GM12892 (cell line): ENCODE measurements at regions not wholly inside any gene's neighbourhood (a gene's known extent, or its start where the extent isn't known, plus 50 kb on each side); places are given as distances from the start of the nearest gene placed in this dataset.

Experiments
- DNase-seq: peaks from one replicate; pipeline ENCODE4 v3.0.0; 2011; ENCODE audit not compliant: insufficient read length
- FAIRE-seq: peaks from 2 replicates; lab custom pipeline; 2011; peaks lifted over from hg19 to GRCh38; lab: Jason Lieb, UNC
- POLR2A ChIP-seq: IDR thresholded peaks from 2 replicates; pipeline ENCODE4 v1.6.1; 2011; ENCODE audit warnings: low read depth, low read length, control low read depth
- POLR2AphosphoS5 ChIP-seq: IDR thresholded peaks from 2 replicates; pipeline ENCODE4 v1.6.1; 2011; ENCODE audit warnings: low read depth, low read length, control low read depth
- TAF1 ChIP-seq: IDR thresholded peaks from 2 replicates; pipeline ENCODE4 v1.6.1; 2011; ENCODE audit warnings: low read depth, mild to moderate bottlenecking, control low read depth, low read length, borderline replicate concordance

GRCh38 chr2:18677280-18677679, 87.9 kb upstream of the NT5C1B start:
- DNase-seq = no peak
- FAIRE-seq = no peak
- TF ChIP-seq POLR2A = no peak
- no peak for TF ChIP-seq POLR2AphosphoS5
- no peak for TF ChIP-seq TAF1

- no peak for DNase-seq
- no peak for TF ChIP-seq TAF1
- TF ChIP-seq POLR2A = no peak
- TF ChIP-seq POLR2AphosphoS5 = no peak
- no peak for FAIRE-seq
Observed at GRCh38 chr2:18674309-18674708, 84.9 kb upstream of the NT5C1B start.

DNA sequence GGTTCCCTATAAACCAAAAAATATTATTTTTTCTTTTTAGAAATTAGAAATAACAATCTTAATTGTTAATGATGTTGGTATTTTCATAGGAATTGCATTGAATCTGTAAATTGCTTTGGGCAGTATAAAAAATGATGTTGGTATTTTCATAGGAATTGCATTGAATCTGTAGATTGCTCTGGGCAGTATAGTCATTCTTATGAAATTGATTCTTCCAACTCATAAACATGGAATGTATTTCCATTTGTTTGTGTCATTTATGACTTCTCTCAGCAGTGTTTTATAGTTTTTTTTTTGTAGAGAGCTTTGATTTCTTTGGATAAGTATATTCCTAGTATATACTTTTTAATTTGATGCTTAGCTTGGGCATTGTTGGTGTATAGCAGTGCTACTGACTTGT, 82.0 kb upstream of the NT5C1B start:
- DNase-seq (no peak), FAIRE-seq (no peak)
- no peak for TF ChIP-seq POLR2A
- TF ChIP-seq POLR2AphosphoS5 = no peak
- TF ChIP-seq TAF1 = no peak

- TF ChIP-seq TAF1 (no peak), POLR2AphosphoS5 (no peak), POLR2A (no peak)
- DNase-seq (no peak), FAIRE-seq (no peak)
Observed at GRCh38 chr2:18668221-18668620, 78.9 kb upstream of the NT5C1B start.

- FAIRE-seq = no peak
- no peak for DNase-seq
- no peak for TF ChIP-seq TAF1
- TF ChIP-seq POLR2AphosphoS5 = no peak
- TF ChIP-seq POLR2A = no peak
Observed at GRCh38 chr2:18664421-18664820, 75.1 kb upstream of the NT5C1B start.

GRCh38 chr2:18663861-18664260, 74.5 kb upstream of the NT5C1B start:
- DNase-seq = no peak
- TF ChIP-seq POLR2AphosphoS5 (no peak), TAF1 (no peak), POLR2A (no peak)
- no peak for FAIRE-seq

DNA sequence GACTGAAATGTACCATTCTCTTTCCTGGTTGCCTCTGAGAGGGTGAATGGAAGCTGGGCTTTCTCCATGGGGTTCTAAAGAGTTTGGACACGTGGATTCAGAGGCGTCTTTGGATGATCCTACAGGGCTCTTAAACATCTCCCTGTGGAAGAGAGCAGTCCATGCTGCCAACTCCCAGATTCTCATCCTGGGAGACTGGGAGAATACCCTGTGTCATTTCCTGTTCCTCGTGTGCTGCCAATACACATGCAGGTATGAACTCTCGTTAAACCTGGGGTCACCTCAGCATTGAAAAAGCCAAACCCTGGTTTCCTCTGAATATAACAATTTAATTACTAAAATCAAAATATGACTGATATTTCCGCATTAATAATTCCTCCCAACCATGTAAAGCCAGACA, 73.3 kb upstream of the NT5C1B start:
- TF ChIP-seq POLR2A (no peak), TAF1 (no peak), POLR2AphosphoS5 (no peak)
- DNase-seq (no peak), FAIRE-seq (no peak)

- FAIRE-seq (no peak), DNase-seq (no peak)
- TF ChIP-seq POLR2A (no peak), POLR2AphosphoS5 (no peak), TAF1 (no peak)
Observed at GRCh38 chr2:18659915-18660314, 70.5 kb upstream of the NT5C1B start.

DNA sequence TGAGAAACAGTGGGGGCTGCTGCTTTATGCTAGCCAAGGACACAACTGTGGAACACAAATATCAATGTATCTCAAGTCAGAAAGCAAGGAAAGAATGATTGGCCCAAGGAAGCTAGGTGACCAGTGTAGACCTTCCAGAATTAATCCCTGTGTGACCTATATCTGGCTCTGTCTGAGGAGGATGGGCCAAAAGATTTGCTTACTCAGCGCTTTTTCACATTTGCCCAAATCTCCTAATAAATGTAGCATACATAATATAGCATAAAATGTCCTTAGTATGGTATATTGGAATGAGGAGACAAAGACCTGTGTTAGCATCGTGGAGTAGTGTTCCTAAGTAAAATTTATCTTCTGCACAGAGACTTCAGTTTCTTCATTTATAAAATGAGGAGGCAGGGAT, 66.7 kb upstream of the NT5C1B start:
- TF ChIP-seq TAF1 = no peak
- no peak for TF ChIP-seq POLR2A
- TF ChIP-seq POLR2AphosphoS5 = no peak
- DNase-seq = no peak
- FAIRE-seq = no peak

- no peak for DNase-seq
- no peak for FAIRE-seq
Observed at GRCh38 chr2:18651842-18652774, 62.7 kb upstream of the NT5C1B start.

DNA sequence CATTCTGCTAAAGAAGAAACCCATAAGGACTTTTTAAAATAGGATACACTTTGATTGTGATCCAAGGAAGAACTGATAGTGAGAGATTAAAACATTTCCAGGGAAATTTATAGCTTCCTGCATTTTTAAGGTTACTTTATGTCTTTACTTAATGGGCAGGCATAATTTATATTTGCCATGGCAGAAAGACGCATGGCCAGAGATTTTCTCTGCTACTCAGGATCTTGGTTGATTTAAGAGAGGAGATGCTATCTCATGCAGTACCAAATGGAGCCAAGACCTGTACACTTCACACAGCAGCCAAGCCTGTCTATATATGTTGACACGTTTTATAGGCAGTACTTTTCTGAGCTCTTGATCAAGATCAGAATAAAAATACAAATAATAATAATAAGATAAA, 60.9 kb upstream of the NT5C1B start:
- FAIRE-seq (no peak), DNase-seq (no peak)
- TF ChIP-seq TAF1 = no peak
- TF ChIP-seq POLR2A = no peak
- no peak for TF ChIP-seq POLR2AphosphoS5

More at GRCh38 chr2:18651842-18652774, 62.7 kb upstream of the NT5C1B start:
- TF ChIP-seq TAF1 (no peak), POLR2A (no peak), POLR2AphosphoS5 (no peak)
